Posterior cingulate gyrus (tissue), 11 donors: ENCODE measurements at regions not wholly inside any gene's neighbourhood (a gene's known extent, or its start where the extent isn't known, plus 50 kb on each side); places are given as distances from the start of the nearest gene placed in this dataset.
"Not testable (repeated sequence)": the region's sequence is repeated elsewhere in the genome, so short reads cannot be mapped to it uniquely, and the experiment has no call there.

Experiments
- DNase-seq, 10 donors: peaks; one replicate each; pipeline versions ENCODE4 v3.0.0 to v3.0.0-alpha.2; 2020 to 2021; ENCODE audit warnings: mixed read lengths in 3 of 10
- intact Hi-C: fragments of 100-400 bp; cut with DNase I; formaldehyde crosslinking; loops from one replicate; pipeline ENCODE4 v1.15.1; 2023

DNA sequence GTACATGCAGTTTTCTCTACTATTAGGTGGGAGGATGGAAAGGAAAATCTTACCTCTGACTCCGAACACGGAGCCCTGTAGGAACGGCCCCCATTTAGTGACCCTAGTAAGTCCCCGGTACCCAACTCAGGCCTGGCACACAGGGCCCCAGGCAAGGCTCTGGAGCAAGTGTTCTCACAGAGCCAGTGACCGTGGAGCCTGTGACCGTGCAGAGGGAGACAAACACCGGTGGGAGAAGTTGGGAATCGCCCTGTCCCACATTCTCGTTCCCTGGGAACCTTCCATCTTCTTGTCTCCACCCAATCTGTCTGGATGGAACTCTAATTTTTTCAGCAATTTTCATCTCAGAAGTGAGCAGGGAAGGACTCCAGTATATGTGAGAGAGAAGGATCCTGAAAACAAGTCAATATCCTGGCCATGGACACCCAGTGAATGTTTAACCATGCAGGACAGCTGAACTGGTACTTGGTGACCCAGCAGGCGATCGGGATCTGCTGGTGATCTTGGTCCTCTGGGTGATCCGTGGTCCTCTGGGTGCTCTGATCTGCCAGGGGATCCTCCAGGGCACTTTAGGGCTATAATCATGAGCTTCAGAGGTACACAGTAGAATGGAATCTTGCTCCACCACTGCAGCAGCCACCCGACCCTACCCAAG, 348.6 kb upstream of the ID2 start:
- no peak for DNase-seq
- intact Hi-C loops = no loop called here

DNA sequence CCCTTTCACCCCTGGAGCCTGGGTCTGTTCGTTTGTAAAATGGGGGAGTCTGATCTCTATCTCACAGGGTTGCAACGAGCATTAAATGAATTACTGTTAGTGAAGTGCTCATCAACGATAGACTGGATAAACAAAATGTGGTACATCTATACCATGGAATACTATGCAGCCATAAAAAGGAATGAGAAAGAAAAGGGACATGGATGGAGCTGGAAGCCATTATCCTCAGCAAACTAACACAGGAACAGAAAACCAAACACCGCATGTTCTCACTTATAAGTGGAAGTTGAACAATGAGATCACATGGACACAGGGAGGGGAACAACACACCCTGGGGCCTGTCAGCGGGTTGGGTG, 348.0 kb upstream of the ID2 start:
- DNase-seq, intact Hi-C loops: not testable (repeated sequence)

DNA sequence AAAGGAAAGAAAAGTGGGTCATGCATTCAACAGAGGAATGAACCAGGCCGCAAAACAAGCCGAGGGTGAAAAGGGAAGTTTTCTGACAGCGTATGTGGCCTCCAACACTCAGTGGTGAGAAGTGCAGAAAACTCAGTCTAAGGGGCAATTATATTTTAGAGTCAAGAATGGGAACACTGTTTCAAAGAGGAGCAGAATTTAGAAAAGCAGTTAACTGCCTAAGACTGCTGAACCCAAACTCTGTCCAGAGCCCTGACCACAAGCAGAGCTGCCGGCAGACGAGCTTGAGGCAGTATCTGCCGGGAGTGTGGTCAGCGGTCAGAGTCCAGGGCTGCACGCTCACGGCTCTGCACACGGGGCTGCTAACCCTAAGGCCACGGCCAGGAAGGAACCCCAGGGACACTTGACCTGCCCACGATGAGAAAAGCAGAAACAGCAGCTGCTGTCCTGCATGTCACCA, 347.0 kb upstream of the ID2 start:
- intact Hi-C loops = no loop called here
- no peak for DNase-seq

DNA sequence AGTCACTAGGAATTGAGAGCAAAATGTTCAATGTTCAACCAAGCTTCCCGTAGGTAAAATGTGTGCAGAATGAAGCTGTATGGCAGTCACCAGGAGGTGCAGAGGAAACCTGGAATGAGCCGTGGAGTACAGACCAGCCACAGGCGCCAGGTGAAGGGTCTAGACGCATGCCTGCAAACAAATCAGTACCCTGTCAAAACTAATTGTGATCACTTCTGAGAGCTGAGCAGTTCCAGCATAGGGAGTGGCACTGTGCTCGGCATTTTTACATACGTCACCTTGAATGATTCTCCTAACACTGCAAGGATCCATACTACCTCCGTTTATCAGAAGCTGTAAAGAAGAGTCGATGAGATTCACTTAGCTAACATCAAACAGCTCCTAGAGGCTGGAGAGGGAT, 346.1 kb upstream of the ID2 start:
- intact Hi-C loops = no loop called here
- DNase-seq = no peak

DNA sequence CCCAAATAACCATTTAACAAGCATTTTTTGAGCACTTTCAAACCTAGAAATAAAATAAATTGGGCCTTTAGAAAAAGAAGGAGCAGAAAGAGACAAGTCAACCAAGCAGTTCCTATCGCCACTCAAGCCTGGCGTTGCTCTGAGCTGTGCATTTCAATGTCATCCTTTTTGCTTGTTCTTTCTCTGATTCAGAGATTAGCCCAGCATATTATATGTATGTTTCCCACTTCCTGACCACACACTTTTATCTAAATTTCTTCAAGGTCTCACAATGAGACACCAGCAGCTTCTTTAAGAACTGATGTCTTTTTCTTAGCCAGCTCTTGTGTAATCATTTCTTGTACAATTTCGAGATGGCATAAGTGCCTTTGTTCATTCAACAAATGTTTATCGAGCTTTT, 344.5 kb upstream of the ID2 start:
- no peak for DNase-seq
- intact Hi-C loops = no loop called here

DNA sequence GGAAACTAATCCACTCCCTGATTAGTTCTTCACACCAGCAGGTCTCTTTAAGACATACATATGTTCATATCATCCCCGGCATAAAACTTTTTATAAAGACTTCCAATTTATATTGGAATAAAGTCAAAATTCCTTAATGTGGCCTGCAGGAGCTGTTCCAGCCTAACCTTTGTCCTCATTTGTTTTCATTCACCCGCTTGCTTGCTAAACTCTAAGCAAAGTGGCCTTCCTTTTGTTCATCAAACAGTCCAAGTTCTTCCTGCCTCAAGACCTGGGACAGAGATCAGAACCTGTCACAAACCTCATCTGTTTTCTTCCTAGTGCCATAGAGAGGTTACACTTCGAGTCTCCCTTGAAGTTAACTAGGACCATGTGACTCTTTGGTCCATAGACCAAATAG, 339.4 kb upstream of the ID2 start:
- intact Hi-C loops = no loop called here
- no peak for DNase-seq

DNA sequence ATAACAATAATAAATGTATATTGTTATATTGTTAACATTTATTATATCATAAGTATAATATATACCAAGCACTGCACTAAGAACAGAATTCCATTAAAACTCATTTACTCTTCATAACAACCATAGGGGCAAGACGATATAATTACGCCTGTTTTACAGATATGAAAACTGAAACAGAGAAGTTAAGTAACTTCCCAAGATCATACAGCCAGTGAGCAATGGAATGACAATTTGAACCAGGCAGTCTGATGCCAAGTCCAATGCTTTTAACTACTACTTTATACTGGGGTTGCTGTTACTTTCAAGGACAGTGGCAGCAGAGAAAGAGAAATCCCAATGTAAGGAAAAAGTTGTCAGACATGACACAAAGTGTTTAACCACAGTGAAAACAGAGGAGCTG, 338.8 kb upstream of the ID2 start:
- intact Hi-C loops = no loop called here
- DNase-seq = no peak

DNA sequence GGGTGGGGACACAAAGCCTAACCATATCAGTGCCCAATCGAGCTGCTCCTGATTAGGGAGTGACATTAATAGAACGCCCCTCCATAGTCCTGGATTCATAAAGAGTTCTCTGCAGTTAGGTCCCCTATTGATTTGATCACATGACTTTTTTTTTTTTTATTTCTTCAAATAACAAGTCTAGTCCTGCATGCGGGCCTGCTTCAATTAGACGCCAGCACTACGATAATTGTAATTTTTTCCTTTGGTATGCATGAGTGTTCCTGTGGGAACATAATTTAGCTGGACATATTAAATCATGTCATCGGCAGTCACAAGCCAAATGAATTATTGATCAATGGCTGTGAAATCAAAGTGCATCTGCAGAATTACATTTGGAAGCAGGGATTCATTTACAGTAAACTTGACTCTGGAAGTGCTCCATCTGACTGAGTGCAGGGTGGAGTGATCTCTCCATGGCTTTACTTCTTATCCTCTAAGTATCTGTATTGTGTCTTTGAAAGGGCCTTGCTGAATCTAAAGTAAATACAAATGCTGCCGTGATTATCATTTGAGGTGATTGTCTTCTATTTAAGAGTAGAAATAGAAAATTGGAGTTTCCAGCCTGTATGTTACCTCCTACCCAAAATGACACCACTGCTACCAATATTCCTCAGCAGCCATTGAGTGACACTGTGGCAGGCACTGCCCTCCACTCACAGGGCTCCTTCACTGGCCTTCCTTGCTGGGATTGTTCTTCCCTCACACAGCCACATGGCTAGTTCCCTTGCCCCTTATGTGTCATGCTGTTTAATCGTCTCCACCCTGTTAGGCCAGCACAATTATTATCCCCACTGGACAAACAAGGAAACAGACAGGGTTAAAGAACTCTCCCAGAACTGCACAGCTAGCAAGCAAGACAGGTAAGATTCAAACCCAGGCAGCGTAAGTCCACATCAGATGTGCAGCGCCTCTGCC, 337.4 kb upstream of the ID2 start:
- intact Hi-C loops = no loop called here
- no peak for DNase-seq

DNA sequence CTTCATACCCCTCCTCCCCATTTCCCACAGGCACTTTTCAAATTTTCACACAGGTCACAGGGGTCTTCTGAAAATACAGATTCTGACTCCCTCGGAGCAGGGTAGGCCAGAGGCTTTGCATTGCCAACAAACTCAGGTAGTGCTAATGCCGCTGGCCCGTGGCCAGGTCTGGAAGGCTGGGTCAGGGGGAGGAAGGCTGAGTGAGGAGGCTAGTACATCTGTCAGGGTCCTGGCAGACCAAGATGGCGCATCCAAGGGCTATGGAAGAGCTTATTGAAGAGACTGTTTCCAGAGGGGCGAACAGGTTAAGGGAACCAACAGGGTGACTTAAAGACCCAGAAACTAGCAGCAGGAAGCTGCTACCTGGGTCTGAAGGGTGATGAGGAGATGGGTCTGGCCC, 336.7 kb upstream of the ID2 start:
- intact Hi-C loops = no loop called here
- DNase-seq = no peak

DNA sequence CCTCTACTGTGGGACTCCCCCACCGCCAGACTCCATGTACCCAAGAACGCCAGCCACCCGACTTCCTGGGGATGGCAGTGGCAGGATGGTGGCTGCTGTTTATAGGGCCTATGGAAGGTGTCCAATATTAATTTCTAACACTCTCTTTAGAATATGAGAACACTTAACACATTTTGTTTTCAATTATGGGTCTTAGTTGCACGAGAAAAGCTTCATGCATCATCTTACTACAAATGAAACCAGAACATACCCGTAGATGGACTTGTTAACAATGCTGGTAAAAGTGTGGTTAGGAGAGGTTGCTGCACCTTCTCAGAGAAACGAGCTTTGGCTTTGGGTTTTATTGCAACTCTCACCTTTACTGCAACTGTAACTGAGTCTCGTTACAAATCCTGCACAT, 335.6 kb upstream of the ID2 start:
- no peak for DNase-seq
- intact Hi-C loops = no loop called here

DNA sequence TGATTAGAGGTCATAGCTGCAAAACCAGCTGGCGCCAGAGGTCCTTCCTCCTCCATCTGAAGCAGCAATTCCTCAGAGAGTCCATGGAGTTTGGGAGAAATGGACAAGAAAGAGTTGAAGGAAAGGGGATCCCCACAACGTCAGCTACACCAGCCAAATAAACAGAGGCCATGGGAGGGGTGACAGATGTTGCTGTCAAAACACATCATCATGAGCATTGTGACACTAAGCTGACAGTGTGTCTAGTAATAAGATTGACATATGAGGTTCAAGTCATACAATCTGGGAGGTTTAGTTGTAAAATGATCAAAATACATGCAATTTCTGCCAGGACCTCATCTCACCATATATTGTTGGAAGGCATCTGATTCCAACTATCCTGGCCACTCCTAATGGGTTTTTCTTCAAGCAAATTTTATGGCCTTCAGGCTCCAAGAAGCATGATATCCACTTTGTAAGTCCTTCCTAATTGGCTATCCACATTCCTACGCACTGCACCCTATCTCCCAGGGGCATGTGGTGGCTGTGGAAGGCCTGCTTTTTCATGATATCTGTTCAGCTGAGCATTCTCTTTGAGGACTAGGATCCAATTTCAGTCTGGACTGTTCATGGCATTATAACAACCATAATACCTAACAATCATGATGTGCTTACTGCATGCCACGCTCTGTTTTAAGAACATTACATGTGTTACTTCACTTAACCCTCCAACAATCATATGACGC, 335.0 kb upstream of the ID2 start:
- no peak for DNase-seq
- intact Hi-C loops = no loop called here

DNA sequence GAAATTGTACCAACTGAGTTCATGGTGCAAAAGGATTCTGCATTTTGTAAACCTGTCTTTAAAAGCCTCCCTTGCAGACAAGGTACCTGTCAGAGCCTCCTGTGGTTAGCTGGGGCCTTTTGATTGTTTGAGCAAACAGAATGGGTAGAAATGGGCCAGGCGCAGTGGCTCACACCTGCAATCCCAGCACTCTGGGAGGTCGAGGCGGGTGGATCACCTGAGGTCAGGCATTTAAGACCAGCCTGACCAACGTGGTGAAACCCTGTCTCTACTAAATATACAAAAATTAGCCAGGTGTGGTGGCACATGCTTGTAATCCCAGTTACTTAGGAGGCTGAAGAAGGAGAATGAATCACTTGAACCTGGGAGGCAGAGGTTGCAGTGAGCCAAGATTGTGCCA, 332.9 kb upstream of the ID2 start:
- intact Hi-C loops, DNase-seq: not testable (repeated sequence)

DNA sequence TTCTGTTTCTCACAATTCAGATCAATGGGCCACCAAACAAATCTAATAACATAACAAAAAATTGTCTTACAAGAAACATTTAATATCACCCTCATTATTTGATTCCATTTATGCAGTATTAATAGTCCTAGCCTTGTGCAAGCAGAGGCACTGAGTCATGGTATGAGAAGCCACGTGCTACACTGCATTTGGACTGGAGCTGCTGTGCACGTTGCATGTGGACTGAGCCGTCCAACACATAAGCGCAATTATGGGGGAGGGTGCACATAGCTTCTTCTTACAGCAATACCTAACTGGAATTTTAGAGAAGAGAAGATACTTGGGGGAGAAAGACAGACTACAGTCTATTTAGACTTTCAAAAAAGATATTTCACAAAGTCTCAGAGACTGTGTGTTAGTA, 329.6 kb upstream of the ID2 start:
- intact Hi-C loops = no loop called here
- no peak for DNase-seq

DNA sequence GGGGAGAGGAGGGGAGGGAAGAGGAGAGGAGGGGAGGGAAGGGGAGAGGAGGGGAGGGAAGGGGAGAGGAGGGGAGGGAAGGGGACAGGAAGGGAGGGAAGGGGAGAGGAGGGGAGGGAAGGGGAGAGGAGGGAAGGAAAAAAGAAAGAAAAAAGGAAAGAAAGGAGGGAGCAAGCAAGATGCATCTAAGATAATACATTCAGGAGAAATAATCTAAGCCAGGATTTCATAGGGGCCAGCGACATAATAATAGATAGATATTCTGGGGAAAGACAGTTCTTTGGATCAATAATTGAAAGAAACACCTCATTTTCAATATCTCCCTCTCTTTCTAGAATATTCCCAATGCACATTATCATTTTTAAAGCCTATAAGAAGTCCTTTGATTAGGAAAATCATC, 328.9 kb upstream of the ID2 start:
- intact Hi-C loops = no loop called here
- no peak for DNase-seq

DNA sequence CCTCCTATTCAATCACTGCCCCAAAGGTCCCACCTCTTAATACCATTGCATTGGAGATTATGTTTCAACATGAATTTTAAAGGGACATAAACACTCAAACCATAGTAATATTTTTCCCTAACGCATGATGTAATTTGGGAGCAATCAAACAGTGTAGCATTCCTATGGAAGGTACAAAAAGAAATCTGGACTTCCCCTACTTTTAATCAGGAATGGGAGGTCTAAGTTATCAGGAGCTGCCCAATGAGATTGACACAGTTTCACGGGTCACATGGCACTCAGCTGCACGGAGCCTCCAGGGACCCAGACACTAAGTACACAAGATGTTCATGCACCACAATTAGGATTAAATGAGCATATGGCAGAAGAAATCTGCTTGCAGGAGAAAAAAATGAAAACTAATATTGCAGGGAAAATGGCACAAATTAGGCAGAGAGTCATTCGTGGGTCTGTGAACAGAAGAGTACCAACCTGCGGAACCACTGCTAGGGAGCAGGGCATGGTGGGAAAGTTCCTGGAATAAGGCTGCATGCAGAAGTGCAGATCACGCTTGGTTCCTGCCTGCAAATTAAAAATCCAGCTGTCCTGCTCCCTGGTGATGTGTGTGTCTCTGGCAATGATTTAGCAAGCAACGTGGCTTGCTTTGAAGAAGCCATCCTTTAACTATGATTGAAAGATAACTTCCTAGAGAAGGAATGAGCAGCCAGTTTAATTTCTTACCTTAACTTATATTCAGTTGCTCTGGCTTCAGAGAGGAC, 326.6 kb upstream of the ID2 start:
- no peak for DNase-seq
- intact Hi-C loops = no loop called here

DNA sequence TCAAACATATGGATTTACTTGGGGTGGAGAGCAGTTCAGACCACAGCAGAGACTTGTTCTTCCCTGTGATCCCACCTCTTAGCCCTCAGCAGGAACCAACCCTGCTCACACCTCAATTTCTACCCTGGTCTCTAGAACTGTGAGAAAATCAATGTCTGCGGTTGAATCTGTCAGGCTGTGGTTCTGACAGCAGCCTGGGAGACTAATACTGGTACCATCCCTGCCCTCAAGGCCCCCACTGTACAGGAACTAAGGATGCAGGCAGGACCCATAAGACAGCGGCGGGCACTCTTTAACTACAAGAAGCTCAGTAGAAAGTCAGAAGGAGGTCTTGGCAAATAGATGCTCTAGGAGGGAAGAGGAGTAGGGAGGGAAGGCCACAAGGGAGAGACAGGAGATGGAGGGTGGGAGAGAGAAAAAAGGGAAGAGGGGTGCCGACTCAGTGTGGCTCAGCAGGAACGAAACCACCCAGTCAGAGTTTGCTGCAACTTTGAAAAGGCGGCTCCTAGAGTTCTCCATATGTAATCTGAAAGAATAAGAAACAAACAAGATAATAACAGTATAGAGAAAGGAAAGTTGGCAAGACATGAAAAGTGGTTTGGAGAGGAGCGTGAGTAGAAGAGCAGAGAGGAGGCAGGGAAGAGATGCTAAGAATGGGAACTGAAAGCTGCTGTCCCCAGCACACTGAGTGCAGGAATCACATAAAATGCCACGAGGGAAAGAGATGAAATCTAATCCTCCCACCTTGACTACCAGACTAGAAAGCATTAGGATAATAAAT, 323.9 kb upstream of the ID2 start:
- DNase-seq = no peak
- intact Hi-C loops = no loop called here

DNA sequence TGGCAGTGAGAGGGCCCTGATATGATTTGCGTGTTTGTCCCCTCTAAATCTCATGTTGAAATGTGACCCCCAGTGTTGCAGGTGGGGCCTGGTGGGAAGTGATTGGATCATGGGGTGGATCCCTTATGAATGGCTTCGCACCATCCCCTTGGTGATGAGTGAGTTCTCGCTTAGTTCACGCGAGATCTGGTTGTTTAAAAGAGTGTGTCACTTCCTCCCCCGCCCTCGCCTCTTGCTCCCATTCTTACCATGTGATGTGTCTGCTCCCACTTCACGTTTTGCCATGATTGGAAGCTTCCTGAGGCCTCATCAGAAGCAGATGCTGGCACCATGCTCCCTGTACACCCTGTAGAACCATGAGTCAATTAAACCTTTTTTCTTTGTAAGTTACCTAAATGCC, 319.9 kb upstream of the ID2 start:
- intact Hi-C loops = no loop called here
- DNase-seq = no peak

DNA sequence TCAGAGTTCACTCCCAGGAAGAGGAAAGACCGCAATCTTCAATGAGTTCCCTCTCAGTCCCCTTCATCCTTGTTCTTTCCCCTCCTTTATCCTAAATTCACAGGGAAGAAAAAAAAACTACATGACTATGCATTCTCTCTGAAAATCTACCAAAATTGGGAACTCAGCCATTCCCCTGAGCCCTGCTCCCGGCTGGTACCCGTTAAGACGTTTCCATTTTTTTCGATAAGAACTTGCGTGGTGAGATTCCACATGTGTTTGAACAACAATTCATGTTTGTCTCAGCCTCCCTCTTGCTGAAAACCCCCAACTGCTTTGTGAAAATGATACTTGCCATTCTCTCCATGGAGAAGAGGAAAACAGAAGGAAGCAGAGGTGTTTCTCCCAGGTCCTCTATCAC, 318.7 kb upstream of the ID2 start:
- DNase-seq = no peak
- intact Hi-C loops = no loop called here

DNA sequence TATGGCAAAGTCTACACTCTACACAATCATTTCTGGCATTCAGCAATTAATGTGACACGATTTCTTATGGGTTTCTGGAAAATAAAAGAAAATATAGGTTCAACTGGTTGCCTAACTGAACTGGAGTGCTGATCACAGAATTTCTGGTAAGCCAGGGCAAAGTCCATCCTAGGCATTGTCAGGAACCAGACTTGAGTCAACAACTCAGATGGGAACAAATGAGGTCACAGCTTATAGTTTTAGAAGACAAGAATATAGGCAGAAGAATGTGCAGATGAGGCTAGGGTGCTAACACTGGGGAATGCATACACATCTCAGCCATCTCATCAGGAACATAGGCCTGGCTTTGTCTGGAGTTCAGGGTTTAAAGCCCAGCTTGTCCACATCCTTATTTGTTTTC, 317.2 kb upstream of the ID2 start:
- DNase-seq = no peak
- intact Hi-C loops = no loop called here

DNA sequence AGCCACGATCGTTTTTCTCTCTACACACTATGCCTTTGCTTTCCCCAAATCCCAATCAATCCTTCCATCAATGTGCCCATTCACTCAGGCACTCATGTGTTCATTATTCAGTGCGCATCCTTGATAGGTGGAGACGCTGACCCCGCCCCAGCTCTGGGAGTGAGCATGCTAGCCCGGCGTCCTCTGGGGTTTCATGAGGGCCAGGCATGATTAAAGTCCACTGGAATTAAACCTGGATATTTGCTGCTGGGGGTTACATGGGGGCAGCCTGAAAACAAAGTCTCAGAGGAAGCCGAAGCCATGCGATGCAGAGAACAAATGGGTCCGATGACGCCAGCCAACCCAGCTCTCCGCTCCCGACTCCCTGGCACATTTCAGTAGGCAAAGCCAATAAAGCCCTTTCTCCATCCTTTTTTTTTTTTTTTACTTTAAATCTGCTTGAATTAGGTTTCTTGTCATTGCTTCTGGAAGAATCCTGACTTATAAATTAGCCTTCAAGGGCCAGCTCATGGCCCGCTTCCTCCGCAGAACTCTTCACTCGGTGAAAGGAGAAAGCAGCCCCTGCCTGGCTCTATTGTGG, 316.4 kb upstream of the ID2 start:
- intact Hi-C loops = no loop called here
- no peak for DNase-seq
